ENCODE measurements at regions not wholly inside any gene's neighbourhood (a gene's known extent, or its start where the extent isn't known, plus 50 kb on each side); places are given as distances from the start of the nearest gene placed in this dataset.

- Histone ChIP-seq H3K4me1 (ENCODE audit: insufficient read depth, low read length) (no peaks in the 10 kb centered on the region), H3K9ac (ENCODE audit: insufficient read depth, low read depth, low read length) (no peak overlapping the region), H2AFZ (ENCODE audit: low read length) (no peak overlapping the region), H3K27me3 (ENCODE audit: control insufficient read depth in 1 of 2, insufficient read depth in 2 of 2, low read length in 2 of 2) (no peaks in the 10 kb centered on the region), H4K20me1 (ENCODE audit: insufficient read depth, low read length) (no peaks in the 10 kb centered on the region), H3K9me3 (ENCODE audit: low read length) (no peaks in the 10 kb centered on the region), H3K36me3 (replicated peaks in 1 of 2; ENCODE audit: control insufficient read depth in 1 of 2, insufficient read depth in 2 of 2, low read length in 2 of 2) (no peaks in the 10 kb centered on the region), H3K4me3 (replicated peaks in 1 of 3; ENCODE audit: insufficient read depth in 1 of 3, low read depth in 2 of 3, low read length in 3 of 3) (no peak overlapping the region), H3K4me2 (ENCODE audit: low read depth, low read length) (no peak overlapping the region), H3K79me2 (ENCODE audit: insufficient read depth, low read length) (no peaks in the 10 kb centered on the region), H3K27ac (ENCODE audit: extremely low read length, insufficient read depth, low read length) (no peak overlapping the region)
- CTCF ChIA-PET (ENCODE audit: low intra/inter-chr PET ratio, low total read pairs): no interaction called here
- FAIRE-seq (no peak), DNase-seq (ENCODE audit: low spot score) (no peak), ATAC-seq (no peak)
- in situ Hi-C loops (cut with HindIII; ENCODE audit: extremely low pct_ligation_motif_present, low pct_unique_long_range_greater_than_20kb) (no loop called here), intact Hi-C loops (cut with micrococcal nuclease; ENCODE audit: unreplicated experiment) (no loop called here)
- BruUV-seq (replicated peaks): no TSS peak
- POLR2A ChIA-PET: no interaction called here
- WGBS (ENCODE audit: low lambda C conversion rate): 66% methylated on average over 2 of the region's 3 CpGs
- TF ChIP-seq MTERF4 (CRISPR knock-in tag; IDR thresholded peaks at IDR 0.05) (no peak), KDM2A (CRISPR knock-in tag; IDR thresholded peaks at IDR 0.05; ENCODE audit: borderline replicate concordance, low read depth) (no peak), ZNF563 (CRISPR knock-in tag; IDR thresholded peaks at IDR 0.05) (no peak), ATF3 (CRISPR knock-in tag; IDR thresholded peaks at IDR 0.05) (no peak), ZNF143 (CRISPR knock-in tag; IDR thresholded peaks at IDR 0.05) (no peak), ZNF570 (CRISPR knock-in tag; IDR thresholded peaks at IDR 0.05; ENCODE audit: borderline replicate concordance) (no peak), MAX (IDR thresholded peaks at IDR 0.05) (no peak), E2F5 (CRISPR knock-in tag; conservative IDR thresholded peaks at IDR 0.05) (no peak), TOPORS (CRISPR knock-in tag; IDR thresholded peaks at IDR 0.05) (no peak), JUND (CRISPR knock-in tag; IDR thresholded peaks at IDR 0.05) (no peak), STAG1 (CRISPR knock-in tag; IDR thresholded peaks at IDR 0.05) (no peak)
Measured at GRCh38 chrX:74160816-74161215, 143.2 kb upstream of the ZCCHC13 start.
